ENCODE measurements at regions not wholly inside any gene's neighbourhood (a gene's known extent, or its start where the extent isn't known, plus 50 kb on each side); places are given as distances from the start of the nearest gene placed in this dataset.
"Not testable (repeated sequence)": the region's sequence is repeated elsewhere in the genome, so short reads cannot be mapped to it uniquely, and the experiment has no call there.

GRCh38 chr3:35417080-35417479 lies 222.2 kb upstream of the ARPP21 start:
- DNase-seq (ENCODE audit: low read depth) = no peak
- no peak overlapping the region for H3K4me3 ChIP-seq (ENCODE audit: low read depth, low read length)

DNA sequence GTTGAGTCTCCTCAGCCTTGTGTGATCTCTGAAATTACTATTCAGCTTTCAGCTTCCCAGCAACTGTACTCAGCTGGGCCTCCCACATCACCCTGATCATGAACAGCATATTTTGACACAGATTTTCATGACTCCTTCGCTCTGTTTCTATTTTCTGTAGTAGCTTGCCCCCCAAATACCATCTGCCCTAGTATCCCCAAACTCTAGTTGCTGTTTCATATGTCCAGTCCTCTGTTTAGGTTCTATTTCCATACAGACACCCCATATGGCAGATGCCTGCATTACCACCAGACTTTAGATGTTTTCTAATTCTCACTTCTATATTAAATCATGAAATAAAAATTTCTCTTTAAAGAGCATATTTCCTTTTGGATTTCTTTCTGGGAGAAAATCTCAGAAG lies 217.2 kb upstream of the ARPP21 start:
- DNase-seq (ENCODE audit: low read depth) = no peak

DNA sequence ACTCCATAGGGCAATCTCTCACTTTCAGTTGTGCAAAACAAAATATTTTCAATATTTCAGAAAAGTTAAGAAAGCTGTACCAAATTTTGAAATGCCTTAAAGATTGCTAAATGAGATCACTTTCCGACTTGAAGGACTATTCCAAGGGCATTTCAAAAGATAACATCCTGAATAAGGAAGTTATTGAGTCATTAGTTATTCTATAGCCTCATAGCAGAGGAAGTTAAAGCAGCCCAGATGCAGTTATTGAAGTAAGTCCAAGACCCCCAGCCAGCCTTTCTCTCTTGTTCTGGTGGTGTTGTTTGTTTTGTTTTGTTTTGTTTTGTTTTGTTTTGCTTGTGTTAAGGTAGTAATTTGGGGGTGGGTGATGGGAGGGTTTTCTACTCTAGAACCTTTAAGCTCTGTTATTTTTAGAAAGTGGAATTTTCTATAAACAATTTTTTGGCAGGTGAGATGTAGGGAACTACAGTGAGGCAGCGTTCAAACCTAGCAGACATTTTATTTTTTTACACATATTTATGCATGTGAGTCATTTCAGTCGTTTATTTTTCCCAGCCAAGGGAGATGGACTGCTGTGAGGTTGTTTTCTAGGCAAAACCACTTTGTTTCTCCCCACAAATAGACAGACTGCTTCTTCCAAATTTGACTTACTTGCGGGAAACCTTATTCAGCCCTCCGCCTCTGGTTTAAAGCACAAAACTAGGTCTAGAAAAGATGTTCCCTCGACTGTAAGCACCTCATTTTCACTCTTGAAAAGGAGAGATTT lies 216.3 kb upstream of the ARPP21 start:
- H3K4me3 ChIP-seq (ENCODE audit: low read depth, low read length) = no peak overlapping the region
- DNase-seq (ENCODE audit: low read depth) = no peak

More for the DNA sequence above, 217.2 kb upstream of the ARPP21 start:
- H3K4me3 ChIP-seq (ENCODE audit: low read depth, low read length) = no peak overlapping the region

DNA sequence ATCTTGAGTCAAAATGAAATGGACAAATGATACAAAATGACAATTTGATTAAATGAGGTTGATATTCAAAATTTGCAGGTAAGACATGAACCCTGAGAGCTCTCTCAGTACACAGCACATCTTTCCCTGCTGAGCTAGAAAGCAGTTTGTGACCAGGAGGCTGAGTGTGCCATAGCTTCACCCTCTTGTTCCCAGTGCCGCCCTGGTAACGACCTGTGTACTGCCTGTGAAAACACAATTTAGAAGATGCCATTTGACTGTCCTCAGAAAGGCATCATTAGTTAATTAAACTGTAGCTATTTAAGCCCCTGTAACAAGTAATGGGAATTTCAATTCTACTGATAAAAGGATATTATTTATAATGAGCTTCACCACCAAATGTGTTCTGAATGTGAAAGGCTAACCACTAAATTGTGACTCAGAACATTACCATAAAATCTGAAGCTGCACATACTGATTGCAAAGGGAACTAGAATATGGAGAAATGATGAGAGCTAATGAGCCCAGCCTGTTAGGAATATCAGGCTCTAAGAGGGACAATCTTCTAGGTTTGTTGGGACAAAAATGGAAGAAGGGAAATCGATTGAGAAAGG lies 212.9 kb upstream of the ARPP21 start:
- H3K4me3 ChIP-seq (ENCODE audit: low read depth, low read length) = no peak overlapping the region
- no peak for DNase-seq (ENCODE audit: low read depth)

- no peak for DNase-seq (ENCODE audit: low read depth)
- H3K4me3 ChIP-seq (ENCODE audit: low read depth, low read length) = no peak overlapping the region
Measured at GRCh38 chr3:35437381-35437780, 201.9 kb upstream of the ARPP21 start.

GRCh38 chr3:35438101-35438500 lies 201.2 kb upstream of the ARPP21 start:
- DNase-seq (ENCODE audit: low read depth) = no peak
- no peak overlapping the region for H3K4me3 ChIP-seq (ENCODE audit: low read depth, low read length)

DNA sequence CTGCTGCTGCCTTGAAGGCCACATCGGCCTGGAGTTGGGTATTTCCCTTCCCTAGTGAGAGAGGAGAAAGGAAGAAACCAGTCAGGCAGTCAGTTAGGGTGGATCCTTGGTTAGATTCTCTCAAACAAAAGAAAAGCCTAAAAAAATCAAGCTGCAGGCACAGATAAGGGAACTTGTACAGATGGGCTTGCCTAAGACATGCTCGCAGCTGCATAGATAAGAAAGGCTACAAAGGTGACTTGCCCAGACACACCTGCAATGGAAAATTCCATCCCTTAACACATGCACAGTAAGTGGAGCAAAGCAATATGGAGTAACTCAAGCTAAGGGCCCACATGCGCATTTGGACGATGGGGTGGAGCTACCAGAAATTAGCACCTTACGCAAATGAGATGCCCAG lies 199.7 kb upstream of the ARPP21 start:
- no peak overlapping the region for H3K4me3 ChIP-seq (ENCODE audit: low read depth, low read length)
- no peak for DNase-seq (ENCODE audit: low read depth)

DNA sequence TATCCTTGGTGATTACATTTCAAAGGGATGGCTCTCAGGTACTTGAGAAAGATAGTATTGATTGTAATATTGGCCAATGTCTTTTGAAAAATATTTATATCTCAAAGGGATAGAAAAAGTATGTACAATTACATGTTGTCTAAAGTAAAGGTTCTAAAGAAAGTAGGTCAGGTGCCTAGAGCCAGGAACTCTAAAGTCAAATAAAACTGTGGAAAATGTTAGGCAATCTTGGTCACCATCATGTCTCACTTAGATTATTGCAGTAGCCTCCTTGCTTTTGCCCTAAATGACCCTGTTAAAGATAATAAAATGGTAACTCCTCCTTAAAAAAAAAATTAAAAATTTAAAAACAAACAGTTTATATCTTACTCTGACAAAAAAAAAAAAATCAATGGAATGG lies 198.5 kb upstream of the ARPP21 start:
- DNase-seq (ENCODE audit: low read depth) = no peak
- H3K4me3 ChIP-seq (ENCODE audit: low read depth, low read length) = no peak overlapping the region

DNA sequence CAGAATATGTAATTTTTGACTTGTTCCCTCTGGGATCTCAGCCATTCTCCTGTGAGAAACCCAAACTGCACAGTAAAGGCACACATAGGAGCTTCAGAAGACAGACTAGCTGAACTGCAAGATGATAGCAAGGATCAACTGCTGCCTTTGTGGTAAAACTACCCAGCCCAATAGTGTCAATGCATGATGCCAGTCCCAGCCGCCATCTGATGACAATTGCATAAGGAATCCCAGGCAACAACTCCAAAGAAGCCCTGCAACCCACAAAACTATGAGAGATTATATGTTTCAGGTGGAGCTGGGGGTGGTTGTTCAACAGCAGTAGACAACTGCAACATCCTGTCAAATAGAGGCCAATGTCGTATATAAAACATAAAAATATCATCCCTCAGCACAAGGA lies 192.4 kb upstream of the ARPP21 start:
- no peak for DNase-seq (ENCODE audit: low read depth)
- H3K4me3 ChIP-seq (ENCODE audit: low read depth, low read length) = no peak overlapping the region

DNA sequence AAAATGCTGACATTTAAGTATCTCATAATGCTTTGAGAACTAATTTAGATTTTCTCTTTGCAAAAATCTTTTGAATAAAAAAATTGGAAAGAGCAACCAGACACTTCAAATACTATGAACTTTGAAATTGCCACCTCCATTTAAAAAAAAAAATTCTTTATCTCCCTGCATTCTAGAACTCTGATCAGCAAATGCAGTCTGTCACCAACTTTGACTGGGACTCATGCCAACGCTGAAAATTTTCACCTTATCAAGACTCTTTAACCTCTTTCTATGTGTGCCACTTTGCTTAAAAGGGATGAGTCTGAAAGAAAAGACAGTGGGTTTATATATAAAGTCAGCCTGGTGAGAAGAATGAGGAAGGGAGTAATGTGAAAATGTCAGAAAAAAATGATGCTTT lies 191.2 kb upstream of the ARPP21 start:
- H3K4me3 ChIP-seq (ENCODE audit: low read depth, low read length) = no peak overlapping the region
- DNase-seq (ENCODE audit: low read depth) = no peak

- DNase-seq (ENCODE audit: low read depth) = no peak
- H3K4me3 ChIP-seq (ENCODE audit: low read depth, low read length) = no peak overlapping the region
Measured at GRCh38 chr3:35448681-35449080, 190.6 kb upstream of the ARPP21 start.

- DNase-seq (ENCODE audit: low read depth); H3K4me3 ChIP-seq (ENCODE audit: low read depth, low read length): not testable (repeated sequence)
Measured at GRCh38 chr3:35454819-35455218, 184.5 kb upstream of the ARPP21 start.

DNA sequence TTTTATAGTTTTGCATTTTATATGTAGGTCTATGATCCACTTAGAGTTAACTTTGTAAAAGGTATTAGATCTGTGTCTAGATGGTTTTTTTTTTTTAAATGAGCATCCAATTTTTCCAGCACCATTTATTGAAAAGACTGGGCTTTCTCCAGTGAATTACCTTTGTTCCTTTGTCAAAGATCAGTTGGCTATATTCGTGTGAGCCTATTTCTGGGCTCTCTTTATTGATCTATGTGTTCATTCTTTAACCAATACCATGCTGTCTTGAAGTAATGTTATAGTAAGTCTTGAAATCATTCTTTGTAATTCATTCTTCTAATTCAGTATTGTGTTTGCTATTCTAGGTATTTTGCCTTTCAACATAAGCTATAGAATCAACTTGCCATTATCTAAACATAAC lies 165.4 kb upstream of the ARPP21 start:
- H3K4me3 ChIP-seq (ENCODE audit: low read depth, low read length) = no peak overlapping the region
- DNase-seq (ENCODE audit: low read depth) = no peak

DNA sequence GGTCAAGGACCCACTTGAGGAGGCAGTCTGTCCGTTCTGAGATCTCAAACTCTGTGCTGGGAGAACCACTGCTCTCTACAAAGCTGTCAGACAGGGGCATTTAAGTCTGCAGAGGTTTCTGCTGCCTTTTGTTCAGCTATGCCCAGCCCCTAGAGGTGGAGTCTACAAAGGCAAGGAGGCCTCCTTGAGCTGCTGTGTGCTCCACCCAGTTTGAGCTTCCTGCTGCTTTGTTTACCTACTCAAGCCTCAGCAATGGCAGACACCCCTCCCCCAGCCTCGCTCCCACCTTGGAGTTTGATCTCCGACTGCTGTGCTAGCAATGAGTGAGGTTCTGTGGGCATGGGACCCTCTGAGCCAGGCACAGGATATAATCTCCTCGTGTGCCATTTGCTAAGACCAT lies 156.8 kb upstream of the ARPP21 start:
- DNase-seq (ENCODE audit: low read depth); H3K4me3 ChIP-seq (ENCODE audit: low read depth, low read length): not testable (repeated sequence)

- H3K4me3 ChIP-seq (ENCODE audit: low read depth, low read length) = no peak overlapping the region
- DNase-seq (ENCODE audit: low read depth) = no peak
Measured at GRCh38 chr3:35483131-35483530, 156.2 kb upstream of the ARPP21 start.

GRCh38 chr3:35484929-35485530 lies 154.3 kb upstream of the ARPP21 start:
- no peak overlapping the region for H3K4me3 ChIP-seq (ENCODE audit: low read depth, low read length)
- DNase-seq (ENCODE audit: low read depth) = no peak

- no peak for DNase-seq (ENCODE audit: low read depth)
- H3K4me3 ChIP-seq (ENCODE audit: low read depth, low read length) = no peak overlapping the region
Measured at GRCh38 chr3:35486295-35486694, 153.0 kb upstream of the ARPP21 start.

DNA sequence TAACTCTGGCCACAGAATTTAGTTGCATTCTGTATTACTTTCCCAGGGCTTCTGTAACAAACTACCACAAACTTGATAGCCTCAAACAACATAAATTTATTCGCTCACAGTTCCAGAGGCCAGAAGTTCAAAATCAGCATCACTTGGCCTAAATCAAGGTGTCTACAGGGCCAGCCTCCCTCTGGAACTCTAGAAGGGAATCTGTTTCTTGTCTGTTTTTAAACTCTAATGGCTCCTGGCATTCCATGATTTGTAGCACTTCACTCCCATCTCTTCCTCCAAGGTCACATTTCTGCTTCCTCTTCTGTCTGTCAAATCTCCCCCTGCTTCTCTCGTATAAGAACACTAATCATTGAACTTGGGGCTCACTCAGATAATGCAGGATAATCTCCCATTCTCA lies 151.9 kb upstream of the ARPP21 start:
- H3K4me3 ChIP-seq (ENCODE audit: low read depth, low read length) = no peak overlapping the region
- DNase-seq (ENCODE audit: low read depth) = no peak

- no peak for DNase-seq (ENCODE audit: low read depth)
- no peak overlapping the region for H3K4me3 ChIP-seq (ENCODE audit: low read depth, low read length)
Measured at GRCh38 chr3:35488526-35488925, 150.8 kb upstream of the ARPP21 start.

GRCh38 chr3:35492841-35493240 lies 146.5 kb upstream of the ARPP21 start:
- no peak overlapping the region for H3K4me3 ChIP-seq (ENCODE audit: low read depth, low read length)

More at GRCh38 chr3:35492841-35493240, 146.5 kb upstream of the ARPP21 start:
- peak; percentile 25 for DNase-seq (ENCODE audit: low read depth)

Data from skeletal muscle cell (primary cell).